Brain pericyte (primary cell): ENCODE measurements at regions not wholly inside any gene's neighbourhood (a gene's known extent, or its start where the extent isn't known, plus 50 kb on each side); places are given as distances from the start of the nearest gene placed in this dataset.

Experiments used
- DNase-seq: peaks from one replicate; pipeline ENCODE4 v3.0.0-alpha.2; 2012; ENCODE audit warnings: low read depth, low spot score

GRCh38 chr9:105912863-105913516, 218.6 kb downstream of the TMEM38B start:
- DNase-seq, result no peak

- DNase-seq, result no peak
These were observed 226.9 kb downstream of the TMEM38B start for GRCh38 chr9:105921057-105921726.

- DNase-seq, result no peak
These were observed 234.1 kb downstream of the TMEM38B start for GRCh38 chr9:105928416-105928815.

GRCh38 chr9:105930011-105930627, 235.8 kb downstream of the TMEM38B start:
- DNase-seq, result no peak

GRCh38 chr9:105932276-105932675, 237.9 kb downstream of the TMEM38B start:
- no peak for DNase-seq

- no peak for DNase-seq
These were observed 256.1 kb downstream of the TMEM38B start for GRCh38 chr9:105950448-105950847.

- no peak for DNase-seq
These were observed 256.6 kb downstream of the TMEM38B start for GRCh38 chr9:105950894-105951293.

GRCh38 chr9:105954517-105954916, 260.2 kb downstream of the TMEM38B start:
- DNase-seq, result no peak

GRCh38 chr9:105957830-105958229, 263.5 kb downstream of the TMEM38B start:
- DNase-seq, result no peak

- DNase-seq, result no peak
These were observed 264.2 kb downstream of the TMEM38B start for GRCh38 chr9:105958587-105958986.

- DNase-seq, result no peak
These were observed 265.2 kb downstream of the TMEM38B start for GRCh38 chr9:105959531-105959930.

GRCh38 chr9:105963343-105964099, 269.2 kb downstream of the TMEM38B start:
- no peak for DNase-seq

GRCh38 chr9:105964156-105964555, 269.8 kb downstream of the TMEM38B start:
- DNase-seq, result no peak

- no peak for DNase-seq
These were observed 272.5 kb downstream of the TMEM38B start for GRCh38 chr9:105966834-105967233.

GRCh38 chr9:105967248-105967647, 272.9 kb downstream of the TMEM38B start:
- no peak for DNase-seq

- no peak for DNase-seq
These were observed 273.5 kb downstream of the TMEM38B start for GRCh38 chr9:105967797-105968196.

- no peak for DNase-seq
These were observed 274.6 kb downstream of the TMEM38B start for GRCh38 chr9:105968811-105969466.

GRCh38 chr9:105969636-105970035, 275.3 kb downstream of the TMEM38B start:
- DNase-seq, result no peak

- DNase-seq, result no peak
These were observed 277.6 kb downstream of the TMEM38B start for GRCh38 chr9:105971986-105972385.

GRCh38 chr9:105972466-105973204, 278.3 kb downstream of the TMEM38B start:
- no peak for DNase-seq

GRCh38 chr9:105973951-105974351, 279.6 kb downstream of the TMEM38B start:
- no peak for DNase-seq
